ENCODE measurements at regions not wholly inside any gene's neighbourhood (a gene's known extent, or its start where the extent isn't known, plus 50 kb on each side); places are given as distances from the start of the nearest gene placed in this dataset.

- H3K27ac ChIP-seq (ENCODE audit: low read depth, low read length): no peak overlapping the region
- H3K9me3 ChIP-seq (ENCODE audit: control insufficient read depth, insufficient read depth, low read length): no peaks in the 10 kb centered on the region
- no peak overlapping the region for H3K4me3 ChIP-seq (ENCODE audit: low read length)
- H3K36me3 ChIP-seq (ENCODE audit: control insufficient read depth, low read length): no peaks in the 10 kb centered on the region
- no peaks in the 10 kb centered on the region for H3F3A ChIP-seq (ENCODE audit: control insufficient read depth, insufficient read depth)
- no peaks in the 10 kb centered on the region for H4K20me1 ChIP-seq (ENCODE audit: control insufficient read depth, insufficient read depth, low read depth, low read length)
- no peaks in the 10 kb centered on the region for H3K27me3 ChIP-seq (ENCODE audit: control insufficient read depth, low read length)
- no peaks in the 10 kb centered on the region for H3K4me1 ChIP-seq (ENCODE audit: control insufficient read depth, low read length)
- no peaks in the 10 kb centered on the region for H3K79me2 ChIP-seq (ENCODE audit: control insufficient read depth, low read length)
- TF ChIP-seq EZH2phosphoT487 (IDR thresholded peaks at IDR 0.05; ENCODE audit: borderline replicate concordance, low read length): no peak
- no peak for TF ChIP-seq CTCF (IDR thresholded peaks at IDR 0.05; ENCODE audit: low read depth, low read length, poor library complexity, severe bottlenecking)
- no peaks in the 10 kb centered on the region for H3K9me2 ChIP-seq (replicated peaks; ENCODE audit: control insufficient read depth, low read length)
- H3K4me2 ChIP-seq (ENCODE audit: low read length): no peak overlapping the region
Observed at GRCh38 chr5:2140501-2141175, 257.9 kb upstream of the IRX4 start.

- Histone ChIP-seq H3K79me2 (ENCODE audit: control insufficient read depth, low read length) (no peaks in the 10 kb centered on the region), H3K4me2 (ENCODE audit: low read length) (no peak overlapping the region), H3K4me1 (ENCODE audit: control insufficient read depth, low read length) (no peaks in the 10 kb centered on the region), H3K27ac (ENCODE audit: low read depth, low read length) (no peak overlapping the region), H3K36me3 (ENCODE audit: control insufficient read depth, low read length) (no peaks in the 10 kb centered on the region), H3K9me2 (replicated peaks; ENCODE audit: control insufficient read depth, low read length) (no peaks in the 10 kb centered on the region), H4K20me1 (ENCODE audit: control insufficient read depth, insufficient read depth, low read depth, low read length) (no peaks in the 10 kb centered on the region), H3K27me3 (ENCODE audit: control insufficient read depth, low read length) (no peaks in the 10 kb centered on the region), H3K4me3 (ENCODE audit: low read length) (no peak overlapping the region), H3F3A (ENCODE audit: control insufficient read depth, insufficient read depth) (no peaks in the 10 kb centered on the region), H3K9me3 (ENCODE audit: control insufficient read depth, insufficient read depth, low read length) (no peaks in the 10 kb centered on the region)
- TF ChIP-seq CTCF (IDR thresholded peaks at IDR 0.05; ENCODE audit: low read depth, low read length, poor library complexity, severe bottlenecking) (no peak), EZH2phosphoT487 (IDR thresholded peaks at IDR 0.05; ENCODE audit: borderline replicate concordance, low read length) (no peak)
Observed at GRCh38 chr5:2139478-2139877, 256.8 kb upstream of the IRX4 start.

- no peaks in the 10 kb centered on the region for H3K27me3 ChIP-seq (ENCODE audit: control insufficient read depth, low read length)
- no peaks in the 10 kb centered on the region for H3K4me1 ChIP-seq (ENCODE audit: control insufficient read depth, low read length)
- H3K9me2 ChIP-seq (replicated peaks; ENCODE audit: control insufficient read depth, low read length): no peaks in the 10 kb centered on the region
- H4K20me1 ChIP-seq (ENCODE audit: control insufficient read depth, insufficient read depth, low read depth, low read length): no peaks in the 10 kb centered on the region
- H3K9me3 ChIP-seq (ENCODE audit: control insufficient read depth, insufficient read depth, low read length): no peaks in the 10 kb centered on the region
- no peak overlapping the region for H3K4me2 ChIP-seq (ENCODE audit: low read length)
- no peak overlapping the region for H3K27ac ChIP-seq (ENCODE audit: low read depth, low read length)
- no peaks in the 10 kb centered on the region for H3K36me3 ChIP-seq (ENCODE audit: control insufficient read depth, low read length)
- no peaks in the 10 kb centered on the region for H3F3A ChIP-seq (ENCODE audit: control insufficient read depth, insufficient read depth)
- no peak overlapping the region for H3K4me3 ChIP-seq (ENCODE audit: low read length)
- H3K79me2 ChIP-seq (ENCODE audit: control insufficient read depth, low read length): no peaks in the 10 kb centered on the region
- TF ChIP-seq EZH2phosphoT487 (IDR thresholded peaks at IDR 0.05; ENCODE audit: borderline replicate concordance, low read length) (no peak), CTCF (IDR thresholded peaks at IDR 0.05; ENCODE audit: low read depth, low read length, poor library complexity, severe bottlenecking) (no peak)
Observed at GRCh38 chr5:2138896-2139295, 256.2 kb upstream of the IRX4 start.

Measured in DOHH2 (cell line).